Upper lobe of right lung (tissue), 1 donor: ENCODE measurements at regions not wholly inside any gene's neighbourhood (a gene's known extent, or its start where the extent isn't known, plus 50 kb on each side); places are given as distances from the start of the nearest gene placed in this dataset.

Experiments
- ATAC-seq: fragments of 200-7000 bp; cut with Tn5 transposase; one replicate; pipeline ENCODE4 v1.9.1; 2020; ENCODE audit warnings: mild to moderate bottlenecking, moderate library complexity
- DNase-seq: peaks from one replicate; pipeline ENCODE4 v3.0.0-alpha.2; 2020
- H3K27ac ChIP-seq: fragments of 200-600 bp; one replicate; pipeline ENCODE4 v1.8.0; 2022
- H3K27me3 ChIP-seq: fragments of 200-600 bp; one replicate; pipeline ENCODE4 v1.8.0; 2022; ENCODE audit warnings: mild to moderate bottlenecking
- H3K36me3 ChIP-seq: fragments of 200-600 bp; one replicate; pipeline ENCODE4 v1.8.0; 2022
- H3K4me1 ChIP-seq: fragments of 200-600 bp; one replicate; pipeline ENCODE4 v1.8.0; 2022
- H3K4me3 ChIP-seq: fragments of 200-600 bp; one replicate; pipeline ENCODE4 v1.8.0; 2022; ENCODE audit warnings: mild to moderate bottlenecking
- H3K9me3 ChIP-seq: fragments of 200-600 bp; one replicate; pipeline ENCODE4 v1.8.0; 2022
- CTCF ChIP-seq: fragments of 200-600 bp; IDR thresholded peaks from one replicate; pipeline ENCODE4 v1.8.0; 2022; ENCODE audit warnings: antibody characterized with exemption
- intact Hi-C: fragments of 100-400 bp; cut with DNase I; formaldehyde crosslinking; loops from one replicate; pipeline ENCODE4 v1.11.0; 2022
- donor health status: DM: no; HTN: yes; CAD: no; lungs with severe emphysema.

DNA sequence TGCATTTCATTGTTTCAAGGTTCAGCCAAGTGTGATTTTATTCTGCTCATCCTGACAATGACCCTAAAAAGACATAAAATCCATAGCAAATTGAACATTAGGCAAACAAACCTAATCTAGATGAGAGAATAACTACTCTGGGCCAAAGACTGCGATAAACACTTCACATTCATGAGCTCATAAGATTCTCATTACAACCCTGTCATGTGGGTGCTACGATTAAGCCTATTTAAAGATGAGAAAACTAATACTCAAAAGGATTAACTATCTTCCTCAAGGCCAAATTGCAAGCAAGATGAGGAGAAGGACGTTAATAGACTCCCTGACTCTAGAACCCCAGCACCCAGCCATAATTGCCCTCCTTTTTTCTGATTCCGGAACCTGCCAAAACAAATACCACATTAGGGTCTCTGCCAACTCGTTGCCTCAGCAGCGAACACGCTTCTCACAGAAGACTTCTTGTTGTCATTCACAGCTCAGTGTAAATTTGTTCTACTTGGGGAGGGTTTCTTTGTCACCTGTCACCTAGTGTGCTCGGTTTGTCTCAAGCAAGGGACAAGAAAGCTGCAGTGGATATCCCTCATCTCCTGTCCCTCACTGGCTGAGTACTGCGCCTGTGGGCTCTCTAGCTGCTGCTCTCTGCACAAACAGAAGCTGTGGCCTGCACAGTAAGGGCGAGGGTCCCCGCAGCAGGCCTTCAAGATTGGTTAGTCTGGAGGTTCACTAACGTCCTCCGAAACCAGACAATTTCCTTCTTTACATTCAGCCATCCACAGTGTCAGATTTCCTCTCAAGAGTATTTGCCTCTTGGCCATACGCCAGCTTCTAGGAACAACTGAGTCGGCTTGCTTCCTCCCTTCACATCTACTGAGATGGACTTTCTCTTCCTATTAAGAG, 200.0 kb upstream of the UBE2E2 start:
- no peak overlapping the region for H3K4me3 ChIP-seq
- DNase-seq (no peak), ATAC-seq (peak; percentile 34)
- no peaks in the 10 kb centered on the region for H3K9me3 ChIP-seq
- no peak for TF ChIP-seq CTCF
- intact Hi-C loops: no loop called here
- H3K27ac ChIP-seq: no peak overlapping the region
- no peaks in the 10 kb centered on the region for H3K27me3 ChIP-seq
- no peaks in the 10 kb centered on the region for H3K36me3 ChIP-seq
- peaks cover 2% of the 10 kb centered on the region for H3K4me1 ChIP-seq

DNA sequence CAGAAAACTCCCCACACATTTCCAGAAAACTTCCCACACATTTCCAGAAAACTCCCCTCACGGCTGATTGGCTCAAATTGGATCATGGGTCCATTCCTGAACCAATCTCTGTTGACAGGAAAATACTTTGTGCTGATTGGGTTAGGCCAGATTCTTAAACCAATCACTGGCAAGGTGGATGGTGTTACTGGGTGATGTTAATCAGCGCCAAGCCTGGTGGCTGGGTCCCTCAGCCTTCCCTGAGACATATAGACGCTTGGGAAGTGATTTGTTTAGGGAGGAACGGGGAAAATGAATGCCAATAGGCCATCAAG, 199.4 kb upstream of the UBE2E2 start:
- TF ChIP-seq CTCF: no peak
- DNase-seq (no peak), ATAC-seq (no peak)
- no peaks in the 10 kb centered on the region for H3K36me3 ChIP-seq
- no peak overlapping the region for H3K27ac ChIP-seq
- H3K4me3 ChIP-seq: no peak overlapping the region
- peaks cover 2% of the 10 kb centered on the region for H3K4me1 ChIP-seq
- intact Hi-C loops: no loop called here
- H3K27me3 ChIP-seq: no peaks in the 10 kb centered on the region
- H3K9me3 ChIP-seq: no peaks in the 10 kb centered on the region

GRCh38 chr3:23004971-23005370, 198.2 kb upstream of the UBE2E2 start:
- ATAC-seq: no peak
- Histone ChIP-seq H3K27ac (no peak overlapping the region), H3K9me3 (no peaks in the 10 kb centered on the region), H3K4me3 (no peak overlapping the region), H3K4me1 (peaks cover 2% of the 10 kb centered on the region), H3K27me3 (no peaks in the 10 kb centered on the region), H3K36me3 (no peaks in the 10 kb centered on the region)
- DNase-seq: no peak
- intact Hi-C loops: no loop called here
- TF ChIP-seq CTCF: no peak

DNA sequence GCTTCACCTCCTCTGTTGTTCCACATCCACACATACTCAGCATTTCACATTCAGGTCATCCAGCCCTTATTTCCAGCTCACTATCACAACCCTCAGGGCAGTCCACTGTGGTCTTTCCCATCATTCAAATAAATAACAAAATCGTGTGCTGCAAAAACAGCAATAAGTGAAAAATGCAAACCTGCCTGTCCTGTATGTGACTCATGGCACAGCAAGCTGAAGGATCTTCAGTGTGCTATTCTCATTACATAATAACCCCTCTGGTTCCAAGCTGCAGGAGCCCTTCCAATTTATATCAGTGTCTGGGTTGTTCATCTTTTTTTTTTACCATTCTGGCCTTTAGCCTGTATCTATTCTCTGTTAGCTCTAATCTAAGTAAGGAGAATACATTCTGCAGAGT, 185.3 kb upstream of the UBE2E2 start:
- Histone ChIP-seq H3K27me3 (no peaks in the 10 kb centered on the region), H3K9me3 (no peaks in the 10 kb centered on the region), H3K36me3 (no peaks in the 10 kb centered on the region), H3K4me3 (no peak overlapping the region), H3K4me1 (peaks cover 3% of the 10 kb centered on the region), H3K27ac (no peak overlapping the region)
- intact Hi-C loops: no loop called here
- no peak for TF ChIP-seq CTCF
- ATAC-seq: no peak
- DNase-seq: no peak

GRCh38 chr3:23019596-23020300, 183.4 kb upstream of the UBE2E2 start:
- Histone ChIP-seq H3K36me3 (no peaks in the 10 kb centered on the region), H3K27ac (no peak overlapping the region), H3K27me3 (no peaks in the 10 kb centered on the region), H3K9me3 (no peaks in the 10 kb centered on the region), H3K4me1 (peaks cover 3% of the 10 kb centered on the region), H3K4me3 (no peak overlapping the region)
- ATAC-seq (no peak), DNase-seq (no peak)
- TF ChIP-seq CTCF: no peak
- intact Hi-C loops: no loop called here
